ENCODE measurements at regions not wholly inside any gene's neighbourhood (a gene's known extent, or its start where the extent isn't known, plus 50 kb on each side); places are given as distances from the start of the nearest gene placed in this dataset.
"Not testable (repeated sequence)": the region's sequence is repeated elsewhere in the genome, so short reads cannot be mapped to it uniquely, and the experiment has no call there.

- no peak for DNase-seq (ENCODE audit: low read depth in 2 of 3, low spot score in 2 of 3)
Measured at GRCh38 chr12:82300611-82301010, 57.6 kb downstream of the CCDC59 start.

- DNase-seq (ENCODE audit: low read depth in 2 of 3, low spot score in 2 of 3), result no peak
Measured at GRCh38 chr12:82299319-82300025, 58.7 kb downstream of the CCDC59 start.

- no peak for DNase-seq (ENCODE audit: low read depth in 2 of 3, low spot score in 2 of 3)
Measured at GRCh38 chr12:82290415-82290814, 67.8 kb downstream of the CCDC59 start.

GRCh38 chr12:82281335-82281734, 76.9 kb downstream of the CCDC59 start:
- not testable (repeated sequence) for DNase-seq (ENCODE audit: low read depth in 2 of 3, low spot score in 2 of 3)

- DNase-seq (ENCODE audit: low read depth in 2 of 3, low spot score in 2 of 3), result no peak
Measured at GRCh38 chr12:82279536-82280058, 78.6 kb downstream of the CCDC59 start.

- no peak for DNase-seq (ENCODE audit: low read depth in 2 of 3, low spot score in 2 of 3)
Measured at GRCh38 chr12:82277582-82277981, 80.6 kb downstream of the CCDC59 start.

- no peak for DNase-seq (ENCODE audit: low read depth in 2 of 3, low spot score in 2 of 3)
Measured at GRCh38 chr12:82242729-82243128, 115.5 kb downstream of the CCDC59 start.

GRCh38 chr12:82225871-82226270, 132.3 kb downstream of the CCDC59 start:
- no peak for DNase-seq (ENCODE audit: low read depth in 2 of 3, low spot score in 2 of 3)

- no peak for DNase-seq (ENCODE audit: low read depth in 2 of 3, low spot score in 2 of 3)
Measured at GRCh38 chr12:82223426-82223825, 134.8 kb downstream of the CCDC59 start.

GRCh38 chr12:82216475-82216874, 141.7 kb downstream of the CCDC59 start:
- DNase-seq (ENCODE audit: low read depth in 2 of 3, low spot score in 2 of 3), result no peak

GRCh38 chr12:82213761-82214160, 144.4 kb downstream of the CCDC59 start:
- no peak for DNase-seq (ENCODE audit: low read depth in 2 of 3, low spot score in 2 of 3)

GRCh38 chr12:82210882-82211281, 147.3 kb downstream of the CCDC59 start:
- DNase-seq (ENCODE audit: low read depth in 2 of 3, low spot score in 2 of 3), result no peak

- DNase-seq (ENCODE audit: low read depth in 2 of 3, low spot score in 2 of 3), result no peak
Measured at GRCh38 chr12:82209533-82209932, 148.7 kb downstream of the CCDC59 start.

- no peak for DNase-seq (ENCODE audit: low read depth in 2 of 3, low spot score in 2 of 3)
Measured at GRCh38 chr12:82207556-82207955, 150.6 kb downstream of the CCDC59 start.

GRCh38 chr12:82203086-82203485, 155.1 kb downstream of the CCDC59 start:
- no peak for DNase-seq (ENCODE audit: low read depth in 2 of 3, low spot score in 2 of 3)

- DNase-seq (ENCODE audit: low read depth in 2 of 3, low spot score in 2 of 3), result no peak
Measured at GRCh38 chr12:82187595-82187994, 170.6 kb downstream of the CCDC59 start.

GRCh38 chr12:82187011-82187410, 171.2 kb downstream of the CCDC59 start:
- no peak for DNase-seq (ENCODE audit: low read depth in 2 of 3, low spot score in 2 of 3)

GRCh38 chr12:82186282-82186681, 171.9 kb downstream of the CCDC59 start:
- no peak for DNase-seq (ENCODE audit: low read depth in 2 of 3, low spot score in 2 of 3)

GRCh38 chr12:82184844-82185243, 173.3 kb downstream of the CCDC59 start:
- no peak for DNase-seq (ENCODE audit: low read depth in 2 of 3, low spot score in 2 of 3)

GRCh38 chr12:82182601-82183190, 175.5 kb downstream of the CCDC59 start:
- DNase-seq (ENCODE audit: low read depth in 2 of 3, low spot score in 2 of 3), result no peak

- no peak for DNase-seq (ENCODE audit: low read depth in 2 of 3, low spot score in 2 of 3)
Measured at GRCh38 chr12:82176761-82177490, 181.3 kb downstream of the CCDC59 start.

- DNase-seq (ENCODE audit: low read depth in 2 of 3, low spot score in 2 of 3), result no peak
Measured at GRCh38 chr12:82176026-82176425, 182.2 kb downstream of the CCDC59 start.
